Mammary epithelial cell (primary cell): ENCODE measurements at regions not wholly inside any gene's neighbourhood (a gene's known extent, or its start where the extent isn't known, plus 50 kb on each side); places are given as distances from the start of the nearest gene placed in this dataset.

Experiments
- CTCF ChIP-seq, 2 donors: IDR thresholded peaks in 1 of 2; conservative IDR thresholded peaks in 1 of 2; 2 replicates each; pipeline ENCODE4 v1.5.1; 2011 to 2012; ENCODE audit warnings: inconsistent platforms in 2 of 2, low read length in 2 of 2, mild to moderate bottlenecking in 2 of 2, control low read depth in 1 of 2, low read depth in 1 of 2; ENCODE audit not compliant: insufficient read depth in 1 of 2; ENCODE audit errors: extremely low read depth in 1 of 2
- EZH2 ChIP-seq: IDR thresholded peaks from 2 replicates; pipeline ENCODE4 v1.6.1; 2012; ENCODE audit warnings: low read length, inconsistent platforms, borderline replicate concordance

- no peak for TF ChIP-seq CTCF (conservative IDR thresholded peaks at IDR 0.05 in 1 of 2, IDR thresholded peaks at IDR 0.05 in 1 of 2; ENCODE audit: extremely low read depth in 1 of 2, insufficient read depth in 1 of 2, low read depth in 1 of 2, low read length in 2 of 2)
- TF ChIP-seq EZH2 = no peak
Observed at GRCh38 chr10:4351723-4352413, 474.1 kb upstream of the AKR1E2 start.
